HFFc6 (cell line): ENCODE measurements at regions not wholly inside any gene's neighbourhood (a gene's known extent, or its start where the extent isn't known, plus 50 kb on each side); places are given as distances from the start of the nearest gene placed in this dataset.

Experiments
- DNase-seq: peaks from one replicate; pipeline ENCODE4 v3.0.0-alpha.2; 2018
- H3K27ac Mint-ChIP-seq: 2 replicates; pipeline ENCODE4 v1.8.0; 2020; ENCODE audit warnings: mild to moderate bottlenecking, mixed read lengths
- H3K27me3 Mint-ChIP-seq: 2 replicates; pipeline ENCODE4 v1.8.0; 2021; ENCODE audit warnings: mild to moderate bottlenecking, moderate library complexity, mixed read lengths; ENCODE audit not compliant: insufficient read depth
- H3K36me3 Mint-ChIP-seq: 2 replicates; pipeline ENCODE4 v1.8.0; 2021; ENCODE audit warnings: low read depth, mixed read lengths
- H3K4me1 Mint-ChIP-seq: 2 replicates; pipeline ENCODE4 v1.8.0; 2020; ENCODE audit warnings: low read depth, mixed read lengths
- H3K4me3 Mint-ChIP-seq: 2 replicates; pipeline ENCODE4 v1.8.0; 2020; ENCODE audit warnings: mild to moderate bottlenecking, moderate library complexity, mixed read lengths
- H3K9me3 Mint-ChIP-seq: 2 replicates; pipeline ENCODE4 v1.8.0; 2020; ENCODE audit warnings: mild to moderate bottlenecking, mixed read lengths
- CTCF ChIP-seq: fragments of 200-600 bp; sonication (generic); IDR thresholded peaks from 2 replicates; pipeline ENCODE4 v1.5.0; 2021; ENCODE audit warnings: antibody characterized with exemption, mild to moderate bottlenecking

DNA sequence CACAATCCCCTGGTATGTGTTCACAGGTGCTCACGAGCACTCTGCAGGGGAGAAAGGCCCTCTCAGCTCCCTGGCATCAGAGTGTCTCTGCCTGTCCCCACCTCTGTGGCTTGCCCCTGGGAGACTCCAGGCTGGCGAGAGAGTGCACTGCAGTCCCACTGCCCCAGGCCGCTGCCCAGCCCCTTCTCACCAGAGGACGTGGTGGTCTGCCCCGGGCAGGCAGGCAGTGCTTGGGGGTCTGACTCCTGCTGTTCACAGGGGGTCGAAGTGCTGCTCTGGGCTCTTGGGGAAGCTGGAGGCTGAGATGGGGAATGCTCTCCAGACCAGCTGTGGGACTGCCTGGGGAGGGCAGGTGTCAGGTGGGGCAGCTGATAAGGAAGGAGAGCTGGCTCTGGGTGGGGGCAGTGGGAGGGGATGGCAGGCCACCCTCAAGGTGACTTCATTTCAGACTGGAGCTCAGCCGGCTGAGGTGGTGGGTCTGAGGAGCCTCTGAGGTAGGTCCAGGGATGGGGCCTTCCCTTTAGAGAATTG is 151.0 kb upstream of the B3GAT1 start:
- DNase-seq, result no peak
- Mint-ChIP-seq H3K4me3 (no peak overlapping the region), H3K27me3 (peaks cover 4% of the 10 kb centered on the region; the same call in 1 of the 2 replicates), H3K36me3 (no peaks in the 10 kb centered on the region), H3K27ac (no peak overlapping the region), H3K4me1 (no peaks in the 10 kb centered on the region), H3K9me3 (peaks cover 43% of the 10 kb centered on the region)
- TF ChIP-seq CTCF, result no peak

DNA sequence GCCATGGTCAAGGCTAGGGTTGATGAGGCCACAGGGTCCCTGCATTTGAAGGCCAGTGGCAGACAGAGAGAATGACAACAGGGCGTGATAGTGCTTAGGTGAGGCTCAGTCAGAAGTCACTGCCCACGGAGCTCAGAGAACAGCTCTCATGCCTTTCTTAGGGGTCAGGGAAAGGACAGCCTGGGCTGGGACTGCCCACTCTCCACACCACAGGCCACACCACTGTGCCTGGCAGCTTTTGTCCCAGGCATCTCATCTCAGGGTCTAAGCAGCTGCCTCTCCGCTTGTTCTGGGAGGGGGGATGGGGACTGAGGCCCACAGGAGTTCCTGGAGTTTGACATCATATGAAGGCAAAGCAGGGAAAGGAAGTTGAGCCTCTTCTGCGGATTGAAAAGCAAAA is 150.2 kb upstream of the B3GAT1 start:
- no peak for TF ChIP-seq CTCF
- Mint-ChIP-seq H3K9me3 (peaks cover 51% of the 10 kb centered on the region), H3K36me3 (no peaks in the 10 kb centered on the region), H3K27ac (no peak overlapping the region), H3K27me3 (peaks cover 4% of the 10 kb centered on the region; the same call in 1 of the 2 replicates), H3K4me1 (no peaks in the 10 kb centered on the region), H3K4me3 (no peak overlapping the region)
- no peak for DNase-seq

- no peak for DNase-seq
Observed at GRCh38 chr11:134561331-134561720, 149.3 kb upstream of the B3GAT1 start.

GRCh38 chr11:134560566-134561330 is 148.7 kb upstream of the B3GAT1 start:
- H3K27me3 Mint-ChIP-seq, result peaks cover 4% of the 10 kb centered on the region; the same call in 1 of the 2 replicates
- DNase-seq, result no peak
- H3K27ac Mint-ChIP-seq, result no peak overlapping the region
- no peak overlapping the region for H3K4me3 Mint-ChIP-seq
- no peaks in the 10 kb centered on the region for H3K4me1 Mint-ChIP-seq
- H3K9me3 Mint-ChIP-seq, result peaks cover 61% of the 10 kb centered on the region
- no peaks in the 10 kb centered on the region for H3K36me3 Mint-ChIP-seq
- TF ChIP-seq CTCF, result no peak

More at GRCh38 chr11:134561331-134561720, 149.3 kb upstream of the B3GAT1 start:
- Mint-ChIP-seq H3K4me3 (no peak overlapping the region), H3K27me3 (peaks cover 4% of the 10 kb centered on the region; the same call in 1 of the 2 replicates), H3K27ac (no peak overlapping the region), H3K9me3 (peaks cover 57% of the 10 kb centered on the region), H3K4me1 (no peaks in the 10 kb centered on the region), H3K36me3 (no peaks in the 10 kb centered on the region)
- no peak for TF ChIP-seq CTCF

GRCh38 chr11:134560066-134560465 is 148.0 kb upstream of the B3GAT1 start:
- H3K27me3 Mint-ChIP-seq, result peaks cover 4% of the 10 kb centered on the region; the same call in 1 of the 2 replicates
- no peak overlapping the region for H3K4me3 Mint-ChIP-seq
- no peak overlapping the region for H3K27ac Mint-ChIP-seq
- no peaks in the 10 kb centered on the region for H3K4me1 Mint-ChIP-seq
- peaks cover 66% of the 10 kb centered on the region for H3K9me3 Mint-ChIP-seq
- no peaks in the 10 kb centered on the region for H3K36me3 Mint-ChIP-seq
- no peak for TF ChIP-seq CTCF
- no peak for DNase-seq
